Testis (tissue), 2 donors: ENCODE measurements at regions not wholly inside any gene's neighbourhood (a gene's known extent, or its start where the extent isn't known, plus 50 kb on each side); places are given as distances from the start of the nearest gene placed in this dataset.
"Not testable (repeated sequence)": the region's sequence is repeated elsewhere in the genome, so short reads cannot be mapped to it uniquely, and the experiment has no call there.

Source experiments
- POLR2A ChIP-seq: fragments of 450-650 bp; IDR thresholded peaks from one replicate; pipeline ENCODE4 v1.6.1; 2017; ENCODE audit warnings: antibody characterized with exemption, mild to moderate bottlenecking, moderate library complexity
- TF ChIP-seq, protein P1 (sequence below), 3 experiments: fragments of 450-650 bp in 2 of 3; fragments of 200-600 bp in 1 of 3; sonication (generic) in 1 of 3; IDR thresholded peaks; one replicate each; pipeline ENCODE4 v1.5.1; 2016 to 2019; ENCODE audit warnings: antibody characterized with exemption in 3 of 3, mild to moderate bottlenecking in 2 of 3, moderate library complexity in 1 of 3

DNA sequence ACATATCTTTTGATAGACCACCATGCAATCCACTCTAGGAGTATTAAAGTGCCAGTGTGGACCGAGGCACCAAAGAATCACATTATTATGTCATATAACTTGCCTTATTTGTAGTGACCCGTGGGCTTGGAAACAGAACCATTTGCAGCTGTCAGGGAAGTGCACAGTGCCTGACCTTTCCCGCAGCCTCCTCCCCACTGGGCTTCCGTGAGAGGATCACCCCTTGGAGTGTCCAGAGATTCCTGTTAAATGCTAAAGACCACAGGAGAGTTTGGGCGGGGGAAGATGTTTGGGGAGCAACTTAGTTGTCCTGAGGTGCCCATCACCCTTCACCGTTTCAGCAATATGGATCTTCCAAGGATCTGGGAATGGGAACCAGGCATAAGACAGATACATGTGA lies 84.4 kb downstream of the POTEB3 start:
- TF ChIP-seq, protein P1, sequence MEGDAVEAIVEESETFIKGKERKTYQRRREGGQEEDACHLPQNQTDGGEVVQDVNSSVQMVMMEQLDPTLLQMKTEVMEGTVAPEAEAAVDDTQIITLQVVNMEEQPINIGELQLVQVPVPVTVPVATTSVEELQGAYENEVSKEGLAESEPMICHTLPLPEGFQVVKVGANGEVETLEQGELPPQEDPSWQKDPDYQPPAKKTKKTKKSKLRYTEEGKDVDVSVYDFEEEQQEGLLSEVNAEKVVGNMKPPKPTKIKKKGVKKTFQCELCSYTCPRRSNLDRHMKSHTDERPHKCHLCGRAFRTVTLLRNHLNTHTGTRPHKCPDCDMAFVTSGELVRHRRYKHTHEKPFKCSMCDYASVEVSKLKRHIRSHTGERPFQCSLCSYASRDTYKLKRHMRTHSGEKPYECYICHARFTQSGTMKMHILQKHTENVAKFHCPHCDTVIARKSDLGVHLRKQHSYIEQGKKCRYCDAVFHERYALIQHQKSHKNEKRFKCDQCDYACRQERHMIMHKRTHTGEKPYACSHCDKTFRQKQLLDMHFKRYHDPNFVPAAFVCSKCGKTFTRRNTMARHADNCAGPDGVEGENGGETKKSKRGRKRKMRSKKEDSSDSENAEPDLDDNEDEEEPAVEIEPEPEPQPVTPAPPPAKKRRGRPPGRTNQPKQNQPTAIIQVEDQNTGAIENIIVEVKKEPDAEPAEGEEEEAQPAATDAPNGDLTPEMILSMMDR (IDR thresholded peaks at IDR 0.05): not testable (repeated sequence)
- not testable (repeated sequence) for TF ChIP-seq POLR2A
